ENCODE measurements at regions not wholly inside any gene's neighbourhood (a gene's known extent, or its start where the extent isn't known, plus 50 kb on each side); places are given as distances from the start of the nearest gene placed in this dataset.
"Not testable (repeated sequence)": the region's sequence is repeated elsewhere in the genome, so short reads cannot be mapped to it uniquely, and the experiment has no call there.

DNA sequence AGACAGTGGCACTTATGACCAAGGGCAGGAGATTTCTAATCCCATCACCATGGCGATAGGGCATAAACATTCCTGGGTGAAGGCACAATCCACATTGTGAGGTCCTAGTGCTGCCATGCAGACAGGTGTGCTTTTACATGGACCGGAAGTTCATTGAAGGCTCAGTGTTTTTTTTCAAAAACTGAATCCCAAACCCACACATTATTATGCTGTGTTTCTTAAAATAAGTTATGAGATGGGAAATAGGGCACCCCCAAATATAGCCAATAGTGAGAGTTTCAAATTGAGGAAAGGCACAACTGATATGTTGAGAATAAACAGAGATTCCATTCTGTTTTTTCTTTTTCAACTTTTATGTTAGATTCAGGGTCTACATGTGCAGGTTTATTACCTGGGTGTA is 195.2 kb upstream of the TPTE start:
- TF ChIP-seq, protein P1, sequence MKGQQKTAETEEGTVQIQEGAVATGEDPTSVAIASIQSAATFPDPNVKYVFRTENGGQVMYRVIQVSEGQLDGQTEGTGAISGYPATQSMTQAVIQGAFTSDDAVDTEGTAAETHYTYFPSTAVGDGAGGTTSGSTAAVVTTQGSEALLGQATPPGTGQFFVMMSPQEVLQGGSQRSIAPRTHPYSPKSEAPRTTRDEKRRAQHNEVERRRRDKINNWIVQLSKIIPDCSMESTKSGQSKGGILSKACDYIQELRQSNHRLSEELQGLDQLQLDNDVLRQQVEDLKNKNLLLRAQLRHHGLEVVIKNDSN (CRISPR knock-in tag; IDR thresholded peaks at IDR 0.05) = not testable (repeated sequence)
- not testable (repeated sequence) for TF ChIP-seq ATF1 (CRISPR knock-in tag; IDR thresholded peaks at IDR 0.05)
